Mesenchymal stem cell (in vitro differentiated cells and primary cell): ENCODE measurements at regions not wholly inside any gene's neighbourhood (a gene's known extent, or its start where the extent isn't known, plus 50 kb on each side); places are given as distances from the start of the nearest gene placed in this dataset.
A peak's percentile ranks its signal among the peaks of the same experiment; 100 is the strongest.

Experiments
- DNase-seq: peaks from one replicate; pipeline ENCODE4 v3.0.0-alpha.2; 2013
- H2AFZ ChIP-seq: one replicate; pipeline ENCODE4 v1.6.1; 2013; ENCODE audit warnings: low read depth, mild to moderate bottlenecking, control low read depth, inconsistent platforms, low read length, moderate library complexity
- H2AK5ac ChIP-seq: 2 replicates; pipeline ENCODE4 v1.6.1; 2013; ENCODE audit warnings: low read length, moderate library complexity, mild to moderate bottlenecking, inconsistent platforms; ENCODE audit not compliant: severe bottlenecking
- H2BK120ac ChIP-seq: one replicate; pipeline ENCODE4 v1.6.1; 2013; ENCODE audit warnings: low read depth, mild to moderate bottlenecking, inconsistent platforms, low read length, moderate library complexity
- H2BK12ac ChIP-seq, 2 experiments: one replicate each; pipeline ENCODE4 v1.6.1; 2013; ENCODE audit warnings: inconsistent platforms in 2 of 2, low read length in 2 of 2, mild to moderate bottlenecking in 2 of 2, moderate library complexity in 2 of 2, control low read depth in 1 of 2
- H2BK15ac ChIP-seq: one replicate; pipeline ENCODE4 v1.6.1; 2013; ENCODE audit warnings: mild to moderate bottlenecking, low read depth, inconsistent platforms; ENCODE audit not compliant: poor library complexity, severe bottlenecking
- H2BK5ac ChIP-seq: 2 replicates; pipeline ENCODE4 v1.6.1; 2013; ENCODE audit warnings: low read depth, mild to moderate bottlenecking, low read length, control low read depth, inconsistent platforms; ENCODE audit not compliant: poor library complexity, severe bottlenecking
- H3K14ac ChIP-seq, 2 experiments: one replicate each; pipeline ENCODE4 v1.6.1; 2013; ENCODE audit warnings: inconsistent platforms in 2 of 2, low read length in 2 of 2, control low read depth in 1 of 2, mild to moderate bottlenecking in 1 of 2, moderate library complexity in 1 of 2
- H3K18ac ChIP-seq, 2 experiments: one replicate each; pipeline ENCODE4 v1.6.1; 2013; ENCODE audit warnings: inconsistent platforms in 2 of 2, low read length in 2 of 2, control low read depth in 1 of 2, low read depth in 1 of 2, mild to moderate bottlenecking in 1 of 2
- H3K23ac ChIP-seq, 2 experiments: one replicate each; pipeline ENCODE4 v1.6.1; 2013; ENCODE audit warnings: inconsistent platforms in 2 of 2, low read length in 2 of 2, mild to moderate bottlenecking in 2 of 2, moderate library complexity in 2 of 2, control low read depth in 1 of 2
- H3K27ac ChIP-seq: 2 replicates; pipeline ENCODE4 v1.5.1; 2013; ENCODE audit warnings: mild to moderate bottlenecking, moderate library complexity, low read length, control low read depth, inconsistent platforms; ENCODE audit not compliant: poor library complexity, severe bottlenecking
- H3K27me3 ChIP-seq, 2 experiments: 2 replicates each; pipeline versions ENCODE4 v1.6.1 to v1.7.0; 2013; ENCODE audit warnings: low read length in 2 of 2, mild to moderate bottlenecking in 2 of 2, moderate library complexity in 2 of 2, control low read depth in 1 of 2, inconsistent platforms in 1 of 2; ENCODE audit not compliant: control insufficient read depth in 1 of 2, insufficient read depth in 1 of 2
- H3K36me3 ChIP-seq, 2 experiments: 2 replicates each; pipeline versions ENCODE4 v1.6.1 to v1.7.0; 2013; ENCODE audit warnings: low read length in 2 of 2, control low read depth in 1 of 2, inconsistent platforms in 1 of 2, low read depth in 1 of 2, mild to moderate bottlenecking in 1 of 2; ENCODE audit not compliant: insufficient read depth in 2 of 2, control insufficient read depth in 1 of 2
- H3K4ac ChIP-seq, 2 experiments: one replicate each; pipeline ENCODE4 v1.6.1; 2013; ENCODE audit warnings: inconsistent platforms in 2 of 2, low read length in 2 of 2, mild to moderate bottlenecking in 2 of 2, moderate library complexity in 2 of 2, control low read depth in 1 of 2, low read depth in 1 of 2
- H3K4me1 ChIP-seq: 2 replicates; pipeline ENCODE4 v1.6.1; 2013; ENCODE audit warnings: low read depth, low read length, control low read depth; ENCODE audit not compliant: control insufficient read depth, insufficient read depth
- H3K4me2 ChIP-seq: 2 replicates; pipeline ENCODE4 v1.6.1; 2013; ENCODE audit warnings: low read length, mild to moderate bottlenecking, inconsistent platforms; ENCODE audit not compliant: poor library complexity, severe bottlenecking
- H3K4me3 ChIP-seq, 2 experiments: 2 replicates each; pipeline versions ENCODE4 v1.5.1 to v1.7.0; 2013; ENCODE audit warnings: low read length in 2 of 2, mild to moderate bottlenecking in 2 of 2, control low read depth in 1 of 2, low read depth in 1 of 2; ENCODE audit not compliant: insufficient read depth in 1 of 2
- H3K79me1 ChIP-seq: replicated peaks from 2 replicates; pipeline ENCODE4 v1.6.1; 2013; ENCODE audit warnings: mild to moderate bottlenecking, control low read depth, low read length, inconsistent platforms; ENCODE audit not compliant: poor library complexity, severe bottlenecking
- H3K9ac ChIP-seq: 2 replicates; pipeline ENCODE4 v1.7.0; 2013; ENCODE audit warnings: mild to moderate bottlenecking, low read length, moderate library complexity
- H3K9me3 ChIP-seq: 2 replicates; pipeline ENCODE4 v1.7.0; 2013; ENCODE audit warnings: mild to moderate bottlenecking, low read length; ENCODE audit not compliant: control insufficient read depth
- H4K8ac ChIP-seq: one replicate; pipeline ENCODE4 v1.6.1; 2013; ENCODE audit warnings: inconsistent platforms, mild to moderate bottlenecking, low read length, moderate library complexity
- H4K91ac ChIP-seq: one replicate; pipeline ENCODE4 v1.6.1; 2013; ENCODE audit warnings: mild to moderate bottlenecking, low read length, inconsistent platforms
- WGBS: methylation state at CpG from one replicate; pipeline ENCODE4 v1.1.7; 2013; ENCODE audit warnings: mixed read lengths; 5-methylcytosine and 5-hydroxymethylcytosine counted together

DNA sequence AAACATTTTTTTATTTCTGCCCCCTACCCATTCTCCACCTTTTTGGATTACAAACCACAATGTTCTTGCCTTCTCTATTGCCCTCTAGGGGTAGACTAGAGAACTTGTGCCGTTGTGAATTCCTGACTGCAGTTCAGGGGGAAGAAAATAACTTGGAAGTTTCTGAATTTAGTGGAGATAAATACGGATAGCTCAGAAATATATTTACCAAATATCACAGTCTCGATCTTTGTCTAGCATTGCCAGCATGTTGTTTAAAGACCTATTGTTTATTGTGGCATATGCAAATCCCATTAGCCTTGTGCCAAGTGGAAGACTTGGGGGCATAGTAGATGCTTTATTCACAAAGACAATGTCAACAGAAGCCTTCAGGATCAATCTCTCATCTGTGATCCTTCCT lies 154.1 kb upstream of the MMS22L start:
- Histone ChIP-seq H4K91ac (no peak overlapping the region), H3K14ac (no peak overlapping the region), H3K4me3 (no peak overlapping the region), H2BK5ac (no peak overlapping the region), H3K4ac (no peak overlapping the region), H3K27ac (no peak overlapping the region), H3K36me3 (no peaks in the 10 kb centered on the region), H2BK120ac (no peak overlapping the region), H2BK15ac (no peak overlapping the region), H2AFZ (no peak overlapping the region), H3K4me2 (no peak overlapping the region), H3K18ac (no peak overlapping the region), H3K4me1 (no peaks in the 10 kb centered on the region), H2AK5ac (no peak overlapping the region), H3K9ac (no peak overlapping the region), H3K79me1 (no peaks in the 10 kb centered on the region), H3K9me3 (no peaks in the 10 kb centered on the region), H2BK12ac (no peak overlapping the region), H3K27me3 (peaks cover 0 to 12% of the 10 kb centered on the region in 2 experiments), H3K23ac (no peak overlapping the region), H4K8ac (no peak overlapping the region)
- no CpG with 5 or more reads among the region's 3 CpGs for WGBS
- peak; percentile 33 for DNase-seq

DNA sequence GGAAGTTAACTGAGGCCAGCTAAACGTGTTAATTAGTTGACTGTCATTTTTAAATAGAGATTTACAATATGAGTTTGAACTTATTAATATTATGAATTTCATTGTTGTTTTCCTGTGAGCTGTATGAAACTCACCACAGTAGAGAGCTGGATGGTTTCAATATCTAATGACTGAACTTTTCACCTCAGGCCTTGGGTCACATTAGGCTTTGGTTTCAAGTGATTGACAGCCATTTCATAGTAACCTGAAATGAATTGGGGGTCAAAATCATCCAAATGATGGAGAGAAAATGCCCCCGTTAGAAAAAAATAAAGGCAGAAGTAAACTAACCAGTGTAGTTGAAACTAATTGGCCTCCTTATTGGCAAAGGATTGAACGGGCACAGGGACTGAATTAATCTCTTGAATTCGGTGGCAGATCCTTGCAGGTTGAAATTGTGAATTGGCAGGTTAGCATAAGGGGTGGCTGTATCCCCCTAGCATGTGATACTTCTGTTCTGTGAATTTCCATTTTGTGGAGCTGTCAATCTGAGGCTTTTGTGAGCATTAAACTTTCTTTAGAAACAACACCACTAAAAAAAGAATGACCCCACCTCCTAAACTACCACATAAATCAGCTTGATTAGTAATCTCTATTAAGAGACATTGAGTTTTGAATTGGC lies 155.1 kb upstream of the MMS22L start:
- no peak overlapping the region for H2AFZ ChIP-seq
- no peak overlapping the region for H4K91ac ChIP-seq
- no peaks in the 10 kb centered on the region for H3K36me3 ChIP-seq
- H3K4me2 ChIP-seq: no peak overlapping the region
- WGBS: 86% methylated on average over 3 of the region's 4 CpGs
- H3K23ac ChIP-seq: no peak overlapping the region
- no peaks in the 10 kb centered on the region for H3K79me1 ChIP-seq
- H3K27me3 ChIP-seq: peaks cover 0 to 12% of the 10 kb centered on the region in 2 experiments
- no peak overlapping the region for H3K18ac ChIP-seq
- no peak overlapping the region for H3K14ac ChIP-seq
- no peak overlapping the region for H2BK12ac ChIP-seq
- H2BK5ac ChIP-seq: no peak overlapping the region
- no peak overlapping the region for H3K9ac ChIP-seq
- H2BK120ac ChIP-seq: no peak overlapping the region
- H3K4me1 ChIP-seq: no peaks in the 10 kb centered on the region
- H2BK15ac ChIP-seq: no peak overlapping the region
- no peak overlapping the region for H3K4ac ChIP-seq
- no peak overlapping the region for H3K27ac ChIP-seq
- DNase-seq: no peak
- H4K8ac ChIP-seq: no peak overlapping the region
- no peak overlapping the region for H2AK5ac ChIP-seq
- H3K4me3 ChIP-seq: no peak overlapping the region
- no peaks in the 10 kb centered on the region for H3K9me3 ChIP-seq

DNA sequence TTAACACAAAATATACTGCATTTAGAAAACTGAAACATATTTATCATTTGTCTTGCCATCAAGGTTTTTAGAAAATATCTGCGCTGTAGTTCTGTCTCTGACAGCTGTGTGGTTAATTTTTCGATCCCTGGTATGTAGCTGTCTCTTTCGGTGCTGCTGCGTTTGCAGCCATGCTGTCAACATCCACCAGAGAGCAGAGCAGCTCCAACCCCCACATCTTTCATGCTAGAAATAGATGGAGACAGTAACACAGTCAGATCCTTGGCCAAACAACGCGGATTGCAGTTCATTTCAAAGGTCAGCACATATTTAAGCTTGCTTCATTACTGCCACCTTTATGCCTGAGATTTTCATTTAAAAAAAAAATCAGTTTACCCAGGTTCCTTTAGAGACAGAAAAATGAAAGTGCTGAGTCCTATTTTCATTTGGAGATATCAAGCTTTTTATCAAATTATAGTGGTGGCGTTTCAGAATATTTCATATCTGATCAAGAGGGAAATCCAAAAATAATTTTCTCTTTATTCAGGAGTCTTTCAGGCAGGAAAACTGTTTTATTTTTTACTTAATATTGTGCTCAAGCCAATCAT lies 157.7 kb upstream of the MMS22L start:
- Histone ChIP-seq H3K27ac (no peak overlapping the region), H2AFZ (no peak overlapping the region), H3K79me1 (no peaks in the 10 kb centered on the region), H4K91ac (no peak overlapping the region), H3K4ac (no peak overlapping the region), H3K18ac (no peak overlapping the region), H3K4me2 (peak overlapping the region; percentile 5), H3K14ac (no peak overlapping the region), H3K36me3 (no peaks in the 10 kb centered on the region), H2BK12ac (no peak overlapping the region), H3K4me1 (no peaks in the 10 kb centered on the region), H3K23ac (no peak overlapping the region), H2BK5ac (no peak overlapping the region), H3K27me3 (no peaks in the 10 kb centered on the region), H2AK5ac (no peak overlapping the region), H4K8ac (no peak overlapping the region), H2BK15ac (no peak overlapping the region), H3K9ac (peak overlapping the region; percentile 42), H3K9me3 (no peaks in the 10 kb centered on the region), H2BK120ac (no peak overlapping the region), H3K4me3 (peak overlapping the region in 1 of 2 experiments; percentile 14)
- WGBS: 40% methylated on average over 6 of the region's 7 CpGs
- peak; percentile 16 for DNase-seq

GRCh38 chr6:97443408-97444080 lies 160.5 kb upstream of the MMS22L start:
- Histone ChIP-seq H2BK12ac (no peak overlapping the region), H3K27me3 (no peaks in the 10 kb centered on the region), H4K91ac (no peak overlapping the region), H3K14ac (no peak overlapping the region), H3K4me1 (no peaks in the 10 kb centered on the region), H2BK120ac (no peak overlapping the region), H4K8ac (no peak overlapping the region), H2BK5ac (no peak overlapping the region), H2AK5ac (no peak overlapping the region), H2AFZ (no peak overlapping the region), H3K23ac (no peak overlapping the region), H3K9me3 (no peaks in the 10 kb centered on the region), H3K4me2 (no peak overlapping the region), H3K36me3 (no peaks in the 10 kb centered on the region), H3K79me1 (no peaks in the 10 kb centered on the region), H2BK15ac (no peak overlapping the region), H3K9ac (no peak overlapping the region), H3K4ac (no peak overlapping the region), H3K27ac (no peak overlapping the region), H3K4me3 (no peak overlapping the region), H3K18ac (no peak overlapping the region)
- no peak for DNase-seq
- WGBS: no CpG with 5 or more reads among the region's 5 CpGs
